ENCODE measurements at regions not wholly inside any gene's neighbourhood (a gene's known extent, or its start where the extent isn't known, plus 50 kb on each side); places are given as distances from the start of the nearest gene placed in this dataset.
A peak's percentile ranks its signal among the peaks of the same experiment; 100 is the strongest.

DNA sequence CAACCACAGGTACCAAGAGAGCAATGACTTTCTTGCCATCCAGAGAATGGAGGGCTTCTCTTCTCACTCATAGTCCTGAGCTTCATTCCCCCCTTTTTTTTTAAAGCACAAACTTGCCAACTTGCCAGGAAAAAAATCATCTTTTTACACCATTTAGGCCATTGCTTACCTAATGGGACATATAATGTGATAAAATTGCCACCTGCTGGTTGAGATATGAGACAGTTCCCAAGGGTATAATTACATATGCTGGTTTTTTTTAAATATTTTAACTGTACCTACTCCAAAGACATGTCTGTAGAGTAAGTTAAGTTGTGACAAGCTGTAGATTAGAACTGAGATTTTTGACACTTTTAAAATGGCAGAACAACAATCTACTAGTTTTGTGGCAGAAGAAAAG lies 519.1 kb upstream of the SEL1L start:
- no peaks in the 10 kb centered on the region for H3K9me3 ChIP-seq (replicated peaks in 1 of 11)
- peaks cover 0 to 49% (median 21%) of the 10 kb centered on the region in 10 experiments; a peak in 12 of 20 replicates for H3K4me1 ChIP-seq
- H3K9ac ChIP-seq = no peak overlapping the region
- H3K36me3 ChIP-seq = no peaks in the 10 kb centered on the region
- no peak for TF ChIP-seq Cebpa-rat (IDR thresholded peaks at IDR 0.05)
- H3K27ac ChIP-seq = no peak overlapping the region
- no peak overlapping the region for H3K4me2 ChIP-seq
- no peaks in the 10 kb centered on the region for H3K27me3 ChIP-seq
- no peak overlapping the region for H3K4me3 ChIP-seq
- H4K20me1 ChIP-seq = no peaks in the 10 kb centered on the region

DNA sequence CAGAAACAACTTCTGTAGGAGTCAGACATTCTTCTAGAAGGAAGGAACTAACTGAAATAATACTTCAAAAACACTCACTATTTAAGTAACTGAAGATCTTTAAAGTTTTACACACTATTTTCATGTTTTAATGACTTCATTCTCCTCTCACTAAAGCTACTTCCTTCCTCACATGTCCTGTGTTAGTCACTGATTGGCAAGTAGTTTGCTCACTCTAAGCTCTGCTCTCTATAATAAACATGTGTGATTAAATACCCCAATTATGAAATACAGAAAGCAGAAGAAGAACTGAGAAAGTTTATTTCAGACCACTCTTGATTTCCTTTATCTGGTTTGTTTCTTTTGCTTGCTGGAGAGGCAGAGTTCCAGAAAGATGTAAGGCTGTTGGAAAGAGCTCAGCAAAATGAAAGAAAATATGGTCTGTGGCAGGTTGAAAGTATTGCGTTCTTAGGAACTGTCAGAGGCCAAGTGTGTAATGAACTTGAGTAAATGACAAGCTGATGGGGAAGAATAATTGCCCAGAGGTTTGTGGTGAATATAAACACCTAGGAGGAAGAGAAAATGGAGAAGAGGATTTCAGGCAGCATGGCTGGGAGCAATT lies 522.0 kb upstream of the SEL1L start:
- TF ChIP-seq Cebpa-rat (IDR thresholded peaks at IDR 0.05) = no peak
- Histone ChIP-seq H3K4me3 (peak overlapping the region in 2 of 10 experiments; percentile 6 to 27; a peak in 4 of 20 replicates), H3K27me3 (no peaks in the 10 kb centered on the region), H3K36me3 (no peaks in the 10 kb centered on the region), H3K27ac (peak overlapping the region in 9 of 11 experiments; percentile 30 to 90 (median 64); a peak in 17 of 22 replicates), H3K4me1 (peaks cover 0 to 27% (median 14%) of the 10 kb centered on the region in 10 experiments; a peak in 11 of 20 replicates), H3K4me2 (peak overlapping the region in 8 of 11 experiments; percentile 29 to 88 (median 68); a peak in 15 of 22 replicates), H3K9me3 (replicated peaks in 1 of 11) (no peaks in the 10 kb centered on the region), H4K20me1 (no peaks in the 10 kb centered on the region), H3K9ac (peak overlapping the region in 6 of 11 experiments; percentile 36 to 74 (median 59); a peak in 10 of 22 replicates)

DNA sequence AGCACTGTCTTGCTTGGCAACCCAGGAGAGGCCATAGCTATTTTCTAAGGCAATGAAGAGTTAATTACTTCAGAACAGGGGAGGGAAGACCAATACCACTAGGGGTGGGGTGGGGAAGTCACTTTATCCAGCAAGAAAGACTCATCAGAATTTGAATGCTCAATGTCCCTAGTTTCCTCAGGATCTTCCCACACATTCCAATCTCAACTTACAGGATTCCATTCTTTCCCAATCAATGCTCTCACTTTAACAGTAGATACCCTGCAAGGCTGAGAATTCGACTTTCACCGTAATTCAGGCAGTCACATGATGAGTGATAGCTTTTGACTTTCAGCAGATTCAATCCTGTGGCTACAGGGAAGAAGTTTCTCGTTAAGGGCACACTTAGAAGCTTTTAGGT lies 526.6 kb upstream of the SEL1L start:
- Histone ChIP-seq H3K9ac (no peak overlapping the region), H4K20me1 (no peaks in the 10 kb centered on the region), H3K4me3 (no peak overlapping the region), H3K36me3 (no peaks in the 10 kb centered on the region), H3K4me1 (peaks cover 0 to 16% (median 8%) of the 10 kb centered on the region in 10 experiments; a peak in 11 of 20 replicates), H3K27me3 (no peaks in the 10 kb centered on the region), H3K27ac (no peak overlapping the region), H3K9me3 (replicated peaks in 1 of 11) (no peaks in the 10 kb centered on the region), H3K4me2 (no peak overlapping the region)
- TF ChIP-seq Cebpa-rat (IDR thresholded peaks at IDR 0.05) = no peak

DNA sequence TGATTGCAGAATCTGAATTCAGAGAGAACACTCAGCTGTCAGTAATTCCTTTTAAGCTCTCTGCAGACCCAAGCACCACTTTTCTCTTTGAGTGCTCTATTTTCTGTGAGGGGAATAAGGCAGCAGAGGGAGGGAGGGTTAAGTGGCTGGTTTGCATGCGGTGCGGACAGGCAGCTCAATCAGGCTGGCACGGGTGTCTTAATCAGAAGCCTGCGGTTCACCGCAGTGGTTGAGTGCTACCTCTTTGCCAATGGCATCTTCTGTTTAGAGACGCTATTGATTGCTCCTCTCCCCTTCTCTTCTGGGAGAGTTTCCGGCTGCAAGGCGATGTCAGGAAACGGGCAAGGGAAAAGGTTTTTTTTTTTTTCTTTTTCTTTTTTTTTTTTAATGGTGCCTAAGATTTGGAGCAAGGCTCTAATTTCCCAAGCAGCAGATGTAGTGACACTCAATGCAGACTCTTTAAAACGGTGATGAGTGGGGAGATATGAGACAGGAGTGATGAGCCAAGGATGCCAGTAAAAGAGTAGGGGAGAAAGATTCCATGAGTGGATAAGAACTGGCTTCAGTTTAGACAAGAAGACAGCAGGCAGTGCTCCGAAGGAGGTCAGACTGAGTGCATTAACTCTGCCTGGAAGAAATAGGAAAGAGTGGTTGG lies 533.7 kb upstream of the SEL1L start:
- no peak for TF ChIP-seq Cebpa-rat (IDR thresholded peaks at IDR 0.05)
- Histone ChIP-seq H3K4me1 (no peaks in the 10 kb centered on the region), H4K20me1 (no peaks in the 10 kb centered on the region), H3K9me3 (replicated peaks in 1 of 11) (no peaks in the 10 kb centered on the region), H3K27ac (no peak overlapping the region), H3K4me2 (no peak overlapping the region), H3K9ac (no peak overlapping the region), H3K27me3 (no peaks in the 10 kb centered on the region), H3K4me3 (no peak overlapping the region), H3K36me3 (no peaks in the 10 kb centered on the region)

DNA sequence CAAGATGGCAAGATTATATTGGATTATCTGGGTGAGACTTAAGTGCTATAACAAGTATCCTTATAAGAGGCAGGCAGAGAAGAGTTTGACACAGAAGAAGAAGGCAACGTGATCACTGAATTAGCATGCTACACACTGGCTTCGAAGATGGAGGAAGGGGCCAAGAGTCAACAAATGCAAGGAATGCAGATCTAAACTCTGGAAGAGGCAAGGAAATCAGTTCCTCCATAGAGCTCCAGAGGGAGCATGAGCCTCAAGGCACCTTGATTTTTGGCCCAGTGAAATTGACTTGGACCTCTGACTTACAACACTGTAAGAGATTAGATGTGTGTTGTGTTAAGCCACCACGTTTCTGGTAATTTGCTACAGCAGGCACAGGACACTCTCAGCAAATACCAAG lies 536.4 kb upstream of the SEL1L start:
- no peaks in the 10 kb centered on the region for H3K9me3 ChIP-seq (replicated peaks in 1 of 11)
- TF ChIP-seq Cebpa-rat (IDR thresholded peaks at IDR 0.05) = no peak
- H3K9ac ChIP-seq = no peak overlapping the region
- H4K20me1 ChIP-seq = no peaks in the 10 kb centered on the region
- no peaks in the 10 kb centered on the region for H3K4me1 ChIP-seq
- no peaks in the 10 kb centered on the region for H3K36me3 ChIP-seq
- no peak overlapping the region for H3K27ac ChIP-seq
- no peak overlapping the region for H3K4me3 ChIP-seq
- H3K27me3 ChIP-seq = no peaks in the 10 kb centered on the region
- H3K4me2 ChIP-seq = no peak overlapping the region

DNA sequence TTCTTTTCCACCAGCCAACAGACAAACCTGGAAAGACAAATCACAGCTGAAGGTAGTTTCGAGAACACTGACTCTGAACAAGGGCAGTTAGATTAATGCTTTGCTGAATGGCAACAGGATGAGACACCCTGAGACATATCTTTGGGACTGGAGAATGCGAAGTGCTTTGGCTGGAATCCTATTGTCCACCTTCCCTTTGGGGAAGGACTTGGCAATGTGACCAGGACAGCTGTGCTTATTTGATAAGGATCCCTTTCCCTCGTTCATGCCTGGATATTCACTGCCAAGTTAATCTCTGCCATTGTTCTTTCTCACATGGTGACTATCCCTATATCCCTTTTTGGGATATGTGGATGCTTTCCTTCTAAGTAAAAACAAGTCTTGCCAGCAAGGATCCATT lies 537.1 kb upstream of the SEL1L start:
- no peak overlapping the region for H3K27ac ChIP-seq
- H3K9me3 ChIP-seq (replicated peaks in 1 of 11) = no peaks in the 10 kb centered on the region
- H4K20me1 ChIP-seq = no peaks in the 10 kb centered on the region
- H3K4me3 ChIP-seq = no peak overlapping the region
- TF ChIP-seq Cebpa-rat (IDR thresholded peaks at IDR 0.05) = no peak
- no peaks in the 10 kb centered on the region for H3K4me1 ChIP-seq
- no peaks in the 10 kb centered on the region for H3K36me3 ChIP-seq
- H3K27me3 ChIP-seq = no peaks in the 10 kb centered on the region
- no peak overlapping the region for H3K4me2 ChIP-seq
- no peak overlapping the region for H3K9ac ChIP-seq

DNA sequence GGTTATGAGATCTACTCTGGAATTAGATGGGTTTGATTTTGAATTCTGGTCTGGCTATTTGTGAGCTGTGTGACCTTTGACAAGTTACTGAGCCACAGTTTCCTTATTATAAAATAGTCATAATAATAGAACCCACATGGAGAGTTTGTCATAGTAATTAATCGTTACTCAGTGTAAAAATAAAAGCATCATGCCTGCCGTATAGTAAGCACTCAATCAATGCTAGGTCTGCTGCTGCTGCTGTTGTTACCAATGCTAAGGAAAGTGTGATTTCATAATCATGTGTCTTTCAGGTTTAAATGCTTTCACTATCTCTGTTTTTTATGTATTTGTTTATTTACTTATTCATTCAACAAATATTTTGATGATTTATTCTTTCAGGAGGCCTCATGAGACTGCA lies 539.9 kb upstream of the SEL1L start:
- H4K20me1 ChIP-seq = no peaks in the 10 kb centered on the region
- no peak overlapping the region for H3K9ac ChIP-seq
- no peak overlapping the region for H3K4me3 ChIP-seq
- H3K36me3 ChIP-seq = no peaks in the 10 kb centered on the region
- TF ChIP-seq Cebpa-rat (IDR thresholded peaks at IDR 0.05) = no peak
- H3K27ac ChIP-seq = no peak overlapping the region
- H3K4me2 ChIP-seq = no peak overlapping the region
- H3K9me3 ChIP-seq (replicated peaks in 1 of 11) = no peaks in the 10 kb centered on the region
- H3K27me3 ChIP-seq = no peaks in the 10 kb centered on the region
- H3K4me1 ChIP-seq = no peaks in the 10 kb centered on the region

DNA sequence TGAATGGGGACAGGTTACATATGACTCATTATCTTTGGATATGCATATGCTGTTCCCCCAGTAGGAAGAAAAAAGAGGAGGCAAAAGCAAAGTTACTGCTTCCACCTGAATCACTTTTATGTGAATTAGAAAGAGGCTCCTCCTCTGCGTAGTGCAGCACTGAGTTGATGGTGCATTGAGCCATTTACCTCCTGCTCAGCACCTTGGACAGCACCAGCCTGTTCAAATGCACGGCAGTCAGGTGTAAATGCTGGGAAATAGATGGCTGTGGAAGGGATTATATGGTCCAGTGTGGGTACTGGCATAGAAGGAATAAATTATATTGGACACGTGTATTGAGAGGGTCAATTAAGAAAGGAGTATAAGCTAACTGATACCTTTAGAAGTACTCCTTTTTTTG lies 541.9 kb upstream of the SEL1L start:
- Histone ChIP-seq H3K4me3 (no peak overlapping the region), H3K36me3 (no peaks in the 10 kb centered on the region), H3K4me1 (no peaks in the 10 kb centered on the region), H3K4me2 (no peak overlapping the region), H3K9me3 (replicated peaks in 1 of 11) (no peaks in the 10 kb centered on the region), H3K27me3 (no peaks in the 10 kb centered on the region), H4K20me1 (no peaks in the 10 kb centered on the region), H3K27ac (no peak overlapping the region), H3K9ac (no peak overlapping the region)
- no peak for TF ChIP-seq Cebpa-rat (IDR thresholded peaks at IDR 0.05)

DNA sequence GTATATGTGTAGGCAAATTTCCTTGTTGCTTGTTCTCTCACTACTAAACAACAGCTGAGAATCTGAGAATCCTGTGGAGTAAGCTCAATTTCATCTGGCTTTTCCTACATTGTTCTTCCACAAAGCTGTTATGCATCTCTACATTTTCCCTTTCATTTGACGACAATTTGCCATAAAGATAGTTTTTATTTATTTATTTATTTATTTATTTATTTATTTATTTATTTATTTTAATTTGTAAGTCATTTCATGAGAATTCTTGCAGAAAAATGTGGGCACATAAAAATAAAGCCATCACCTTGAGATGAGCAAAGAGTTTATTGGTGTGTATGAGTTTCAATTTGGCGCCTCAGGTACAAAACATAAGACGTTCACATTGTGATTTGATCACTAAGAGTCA lies 545.9 kb upstream of the SEL1L start:
- Histone ChIP-seq H4K20me1 (no peaks in the 10 kb centered on the region), H3K36me3 (no peaks in the 10 kb centered on the region), H3K4me2 (no peak overlapping the region), H3K9me3 (replicated peaks in 1 of 11) (no peaks in the 10 kb centered on the region), H3K4me1 (peaks cover 0 to 5% (median 0%) of the 10 kb centered on the region in 10 experiments; a peak in 1 of 20 replicates), H3K27ac (no peak overlapping the region), H3K9ac (no peak overlapping the region), H3K4me3 (no peak overlapping the region), H3K27me3 (no peaks in the 10 kb centered on the region)
- no peak for TF ChIP-seq Cebpa-rat (IDR thresholded peaks at IDR 0.05)

DNA sequence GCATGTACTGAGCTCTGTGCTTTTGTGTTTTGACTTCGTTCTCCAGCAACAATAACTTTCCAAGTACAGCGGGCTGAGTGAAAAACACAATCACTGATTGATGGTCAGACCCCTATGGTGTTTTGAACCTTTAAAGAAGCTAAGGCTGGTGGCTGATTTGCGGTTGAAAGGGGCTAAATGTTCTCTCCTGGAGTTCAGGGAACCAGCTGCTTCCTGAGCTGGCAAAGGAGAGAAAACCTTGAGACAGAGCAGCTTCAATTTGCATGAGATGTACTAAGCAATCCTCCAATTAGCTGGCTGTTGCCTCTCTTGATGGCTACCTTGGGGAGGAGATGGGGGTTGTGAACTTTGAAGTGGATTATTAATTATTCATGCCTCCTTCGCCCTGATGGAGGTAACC lies 546.7 kb upstream of the SEL1L start:
- Histone ChIP-seq H3K27me3 (no peaks in the 10 kb centered on the region), H3K36me3 (no peaks in the 10 kb centered on the region), H3K4me1 (peaks cover 0 to 5% (median 0%) of the 10 kb centered on the region in 10 experiments; a peak in 1 of 20 replicates), H3K27ac (no peak overlapping the region), H3K9ac (no peak overlapping the region), H3K4me3 (no peak overlapping the region), H4K20me1 (no peaks in the 10 kb centered on the region), H3K4me2 (no peak overlapping the region), H3K9me3 (replicated peaks in 1 of 11) (no peaks in the 10 kb centered on the region)
- no peak for TF ChIP-seq Cebpa-rat (IDR thresholded peaks at IDR 0.05)

All from BLaER1 treated with 17β-estradiol and CSF1 and Interleukin-3, amounts not matched to agents 10 nM and 100 nM (cell line).